GM19351 (cell line): ENCODE measurements at regions not wholly inside any gene's neighbourhood (a gene's known extent, or its start where the extent isn't known, plus 50 kb on each side); places are given as distances from the start of the nearest gene placed in this dataset.
"Not testable (repeated sequence)": the region's sequence is repeated elsewhere in the genome, so short reads cannot be mapped to it uniquely, and the experiment has no call there.

Experiments used
- ATAC-seq: cut with Tn5 transposase; IDR thresholded peaks from one replicate; pipeline ENCODE4 v1.9.1; 2021; ENCODE audit warnings: mild to moderate bottlenecking, moderate library complexity; ENCODE audit not compliant: unreplicated experiment

DNA sequence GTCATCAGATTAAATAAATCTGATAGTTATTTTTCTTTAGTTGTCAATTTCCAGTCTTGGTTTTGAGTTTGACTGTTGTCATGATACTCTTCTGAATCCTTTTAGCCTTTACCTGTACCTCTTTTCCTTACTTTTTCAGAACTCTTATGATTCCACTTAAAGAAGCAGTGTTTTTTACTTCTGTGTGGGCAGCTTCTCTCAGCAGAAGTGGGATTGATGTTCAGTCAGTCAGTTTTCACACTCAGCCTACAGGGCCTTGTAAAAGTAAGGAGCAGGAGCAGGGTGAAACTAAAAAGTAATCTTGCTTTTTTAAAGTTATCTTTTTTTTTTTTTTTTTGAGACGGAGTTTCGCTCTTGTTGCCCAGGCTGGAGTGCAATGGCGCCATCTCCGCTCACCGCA is 75.1 kb downstream of the HAUS1 start:
- ATAC-seq = no peak

DNA sequence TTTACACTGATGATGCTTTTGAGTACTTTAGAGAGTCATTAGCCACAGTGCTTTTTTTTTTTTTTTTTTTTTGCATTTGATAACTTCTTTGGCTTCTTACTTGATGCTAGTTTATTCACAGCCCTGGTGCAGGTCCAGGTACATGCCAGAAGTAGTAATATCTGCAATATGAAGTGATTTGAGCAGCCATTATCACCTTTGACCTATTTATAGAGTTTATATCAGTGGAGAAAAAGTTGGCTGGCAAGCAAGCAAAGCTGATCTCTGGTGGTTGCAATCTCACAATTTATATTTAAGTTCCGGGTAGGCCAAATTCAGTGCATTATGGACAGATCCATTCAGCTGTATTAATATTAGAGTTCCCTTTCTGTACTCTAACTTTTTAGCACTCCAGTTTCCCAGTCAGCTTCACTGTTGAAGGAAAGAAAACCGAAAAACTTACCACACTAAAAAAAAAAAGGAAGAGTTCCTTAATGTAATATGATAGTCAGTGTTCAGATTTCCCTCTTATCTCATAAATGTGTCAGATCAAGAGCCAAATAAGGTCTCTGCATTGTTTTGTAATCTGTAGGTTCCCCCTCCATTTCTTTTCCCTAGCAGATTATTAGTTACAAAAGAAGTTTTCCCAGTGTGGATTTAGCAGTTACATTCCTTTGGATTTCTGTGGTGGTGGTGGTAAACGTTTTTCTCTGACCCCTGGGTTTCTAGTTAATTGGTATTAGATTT is 78.6 kb downstream of the HAUS1 start:
- no peak for ATAC-seq

DNA sequence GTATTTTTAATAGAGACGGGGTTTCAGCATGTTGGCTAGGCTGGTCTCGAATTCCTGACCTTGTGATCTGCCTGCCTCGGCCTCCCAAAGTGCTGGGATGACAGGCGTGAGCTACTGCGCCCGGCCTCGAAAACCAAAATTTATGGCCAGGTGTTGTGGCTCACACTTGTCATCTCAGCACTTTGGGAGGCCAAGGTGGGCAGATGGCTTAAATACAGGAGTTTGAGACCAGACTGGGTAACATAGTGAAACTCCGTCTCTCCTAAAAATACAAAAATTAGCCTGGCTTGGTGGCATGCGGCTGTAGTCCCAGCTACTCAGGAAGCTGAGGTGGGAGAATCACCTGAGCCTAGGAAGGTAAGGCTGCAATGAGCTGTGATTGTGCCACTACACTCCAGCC is 80.1 kb downstream of the HAUS1 start:
- not testable (repeated sequence) for ATAC-seq

DNA sequence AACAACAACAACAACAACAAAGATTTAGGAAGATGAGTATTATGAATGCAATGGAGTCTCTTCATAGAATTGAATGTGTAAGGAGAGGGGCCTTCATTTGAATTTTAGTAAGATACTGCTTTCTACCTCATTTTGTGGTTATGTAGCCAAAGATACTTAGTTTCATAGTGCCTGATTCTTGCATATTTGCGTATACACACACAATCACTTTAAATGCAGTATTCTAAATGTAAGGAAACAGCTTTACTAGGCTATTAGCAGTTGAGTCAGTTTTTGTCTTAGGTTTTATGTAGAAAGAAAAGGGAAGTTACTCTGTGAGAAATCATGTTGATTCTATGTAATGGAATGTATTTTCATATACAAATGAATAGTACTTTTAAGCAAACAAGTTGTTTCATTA is 80.5 kb downstream of the HAUS1 start:
- ATAC-seq = peak; percentile 66

DNA sequence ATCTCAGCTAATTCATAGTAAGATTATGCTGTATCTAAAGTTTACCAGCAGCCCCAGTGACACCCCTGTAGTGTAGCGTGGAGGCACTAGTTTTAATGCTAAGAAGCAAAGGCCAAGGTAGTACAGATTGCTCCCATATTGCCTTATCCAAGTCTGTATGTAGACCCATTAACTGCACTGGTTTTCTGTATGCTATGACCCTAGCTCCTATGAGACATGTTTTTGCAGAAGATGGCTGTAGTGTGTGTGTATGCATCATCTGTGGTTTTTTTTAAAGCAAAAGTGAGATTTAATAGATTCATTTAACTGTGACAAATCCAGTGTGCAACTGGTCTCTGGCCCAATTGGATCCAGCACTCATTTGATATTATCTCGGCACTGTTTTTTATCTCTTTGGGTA is 86.5 kb downstream of the HAUS1 start:
- no peak for ATAC-seq

DNA sequence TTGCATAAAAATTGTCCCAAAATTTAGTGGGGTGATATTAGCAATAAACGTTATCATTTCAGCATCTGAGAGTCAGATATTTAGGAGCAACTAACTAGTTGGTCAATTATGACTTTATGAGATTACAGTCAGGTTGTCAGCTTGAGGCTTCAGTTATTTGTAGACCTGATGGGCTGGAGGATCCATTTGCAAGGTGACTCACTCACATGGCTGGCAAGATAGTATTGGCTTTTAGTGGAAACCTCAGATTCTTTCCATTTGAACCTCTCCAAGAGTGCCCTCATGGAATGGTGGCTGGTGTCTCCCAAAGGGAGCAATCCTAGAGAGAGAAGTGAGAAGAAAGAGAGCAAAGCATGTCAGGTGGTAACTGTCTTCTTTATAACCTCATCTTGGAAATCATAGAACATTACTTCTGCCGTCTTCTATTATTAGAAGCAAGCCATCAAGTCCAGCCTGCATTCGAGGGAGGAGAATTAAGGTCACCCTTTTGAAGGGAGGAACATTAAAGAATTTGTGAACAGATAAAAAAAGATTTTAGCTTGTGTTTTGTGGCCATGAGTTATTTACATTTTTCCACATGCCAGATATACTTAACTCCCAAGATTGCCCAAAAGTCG is 92.5 kb downstream of the HAUS1 start:
- ATAC-seq = no peak

DNA sequence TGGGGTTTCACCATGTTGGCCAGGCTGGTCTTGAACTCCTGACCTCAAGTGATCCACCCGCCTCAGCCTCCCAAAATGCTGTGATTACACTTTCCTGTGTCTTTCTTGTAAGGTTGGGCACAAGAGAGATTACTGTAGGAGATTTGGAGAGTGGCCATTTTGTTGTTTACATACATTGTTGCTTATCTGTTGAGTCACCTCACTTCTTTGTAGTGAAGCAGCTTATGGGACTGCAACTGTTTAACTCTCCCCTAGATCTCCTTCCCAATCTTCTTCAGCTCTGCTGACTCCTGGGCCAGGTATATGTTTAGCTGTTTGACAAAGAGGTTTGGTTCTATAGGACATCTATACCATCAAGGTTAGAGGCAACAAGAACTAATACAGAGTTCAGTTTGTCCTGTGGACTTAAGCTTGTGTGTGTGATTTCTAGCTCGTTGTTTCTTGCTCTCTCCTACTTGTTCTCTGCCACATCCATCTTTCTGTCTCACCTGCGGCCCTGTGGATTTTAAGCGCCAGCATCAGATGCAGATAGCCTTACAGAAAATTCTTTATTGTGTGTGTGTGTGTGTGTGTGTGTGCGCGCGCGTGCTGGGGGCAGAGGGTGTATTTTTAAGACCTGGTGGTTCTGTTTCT is 95.4 kb downstream of the HAUS1 start:
- no peak for ATAC-seq

DNA sequence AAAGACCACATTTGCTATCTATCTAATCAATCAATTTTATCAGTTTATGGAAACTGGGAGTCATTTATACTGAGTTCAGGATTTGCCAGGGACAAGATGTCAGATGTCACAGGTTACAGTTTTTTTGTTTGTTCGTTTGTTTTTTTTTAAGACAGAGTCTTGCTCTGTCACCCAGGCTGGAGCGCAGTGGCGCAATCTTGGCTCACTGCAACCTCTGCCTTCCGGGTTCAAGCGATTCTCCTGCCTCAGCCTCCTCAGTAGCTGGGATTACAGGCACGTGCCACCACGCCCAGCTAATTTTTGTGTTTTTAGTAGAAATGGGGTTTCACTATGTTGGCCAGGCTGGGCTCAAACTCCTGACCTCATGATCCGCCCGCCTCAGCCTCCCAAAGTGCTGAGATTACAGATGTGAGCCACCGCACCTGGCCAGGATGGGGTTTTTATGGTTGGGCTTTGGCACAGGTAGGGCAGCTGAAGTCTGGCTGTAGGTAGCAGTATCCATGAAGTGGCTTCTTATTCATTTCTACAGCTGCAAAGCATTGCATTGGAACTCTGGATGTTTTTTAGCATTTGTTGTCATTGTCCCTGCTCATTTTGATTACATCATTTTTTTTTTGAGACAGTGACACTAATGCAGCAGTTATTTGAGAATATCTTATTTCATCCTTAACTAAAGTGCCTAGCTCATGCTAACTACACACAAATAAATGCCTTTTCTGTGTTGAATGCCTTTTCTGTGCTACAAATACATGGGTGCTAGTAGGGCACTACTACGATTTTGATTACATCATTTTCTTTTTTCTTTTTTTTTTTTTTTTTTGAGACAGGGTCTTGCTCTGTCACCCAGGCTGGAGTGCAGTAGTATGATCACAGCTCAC is 96.2 kb downstream of the HAUS1 start:
- not testable (repeated sequence) for ATAC-seq

DNA sequence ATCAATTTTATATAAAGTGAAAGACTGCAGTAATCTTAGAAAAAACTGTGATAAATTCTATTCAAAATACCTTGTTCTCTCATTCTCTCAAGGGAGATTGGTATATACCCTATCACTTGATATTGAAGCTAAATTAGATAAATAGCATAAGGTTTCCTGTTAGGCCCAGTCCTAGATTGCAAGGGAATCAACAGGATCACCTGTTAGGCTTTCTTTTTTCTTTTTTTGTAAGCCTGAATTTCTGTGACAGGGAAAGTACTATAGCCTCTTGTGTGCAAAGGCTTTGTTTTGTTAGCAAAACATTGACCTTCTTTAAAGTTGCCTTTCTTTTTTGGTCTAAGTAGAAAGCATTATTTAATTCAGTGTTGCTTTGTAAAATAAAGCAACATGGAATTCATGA is 100.0 kb downstream of the HAUS1 start:
- ATAC-seq = no peak

DNA sequence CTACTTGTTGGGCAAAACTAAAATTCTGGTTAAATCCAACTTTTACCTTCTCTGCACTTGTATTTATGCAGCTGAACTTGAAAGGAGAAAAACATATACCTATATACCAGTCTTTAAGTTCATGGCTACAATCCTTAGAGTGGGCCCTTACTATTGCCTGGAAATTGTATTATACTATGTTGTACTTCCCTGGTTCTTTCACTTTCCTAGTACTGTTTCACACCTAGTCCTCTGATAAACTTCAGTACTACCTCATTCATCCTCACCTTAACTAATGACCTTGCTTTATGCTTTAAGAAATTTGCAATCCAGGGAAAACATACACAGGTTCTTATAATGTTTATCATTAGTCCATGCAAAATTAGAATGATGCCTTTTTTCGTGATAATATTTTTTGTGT is 103.8 kb downstream of the HAUS1 start:
- no peak for ATAC-seq

DNA sequence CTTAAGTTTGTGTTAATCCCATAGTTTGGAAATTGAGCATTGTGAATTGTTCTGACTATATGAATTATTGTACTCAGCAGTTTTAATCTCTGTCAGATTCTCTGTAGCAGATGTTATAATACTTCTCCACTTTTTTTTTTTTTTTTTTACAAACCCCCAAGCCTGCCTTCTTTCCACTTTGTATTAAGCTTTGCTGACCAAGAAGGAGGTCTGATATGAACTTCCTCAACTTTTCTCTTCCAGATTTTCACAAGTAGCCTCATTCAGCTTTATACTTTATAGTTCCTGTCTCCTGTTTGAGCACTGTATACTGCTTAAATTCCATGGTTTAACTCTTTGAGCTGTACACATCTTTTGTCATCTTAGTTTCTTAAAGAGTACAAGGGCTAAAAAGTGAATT is 105.0 kb downstream of the HAUS1 start:
- no peak for ATAC-seq

DNA sequence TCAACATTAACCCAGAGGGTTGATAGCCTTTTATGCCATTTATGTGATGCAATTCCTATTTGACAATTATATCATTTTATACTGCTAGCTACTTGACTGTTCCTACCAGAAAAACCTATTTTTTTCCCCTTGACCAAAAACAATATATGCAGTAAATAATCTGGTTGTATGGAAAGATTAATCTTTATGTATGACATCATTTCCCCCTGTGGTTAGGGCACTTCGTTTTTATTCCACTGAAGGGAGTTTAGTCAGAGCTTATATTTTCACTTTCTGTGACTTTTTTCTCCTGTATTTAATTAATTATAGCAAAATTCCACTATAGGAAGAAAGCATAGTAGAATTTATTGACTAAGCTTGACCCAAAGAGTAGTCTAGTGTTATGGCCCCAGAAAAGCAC is 107.6 kb downstream of the HAUS1 start:
- no peak for ATAC-seq

DNA sequence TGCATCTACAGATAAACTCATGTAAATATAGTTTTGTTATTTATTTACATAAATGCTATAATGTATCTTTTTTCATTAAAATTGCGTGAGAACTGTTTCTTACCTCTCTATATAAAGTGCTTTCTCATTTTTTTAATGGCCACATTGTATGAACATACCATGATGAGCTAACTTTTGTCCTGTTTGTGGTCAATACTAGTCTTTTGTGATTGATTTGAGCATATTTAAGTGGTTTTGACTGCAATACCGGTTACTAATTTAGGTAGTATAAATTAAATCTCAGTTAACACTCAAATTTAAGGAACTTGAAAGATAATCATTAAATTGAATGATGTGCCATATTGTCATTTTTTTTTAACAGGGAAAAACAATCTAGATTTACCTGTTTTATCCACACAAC is 108.2 kb downstream of the HAUS1 start:
- no peak for ATAC-seq

DNA sequence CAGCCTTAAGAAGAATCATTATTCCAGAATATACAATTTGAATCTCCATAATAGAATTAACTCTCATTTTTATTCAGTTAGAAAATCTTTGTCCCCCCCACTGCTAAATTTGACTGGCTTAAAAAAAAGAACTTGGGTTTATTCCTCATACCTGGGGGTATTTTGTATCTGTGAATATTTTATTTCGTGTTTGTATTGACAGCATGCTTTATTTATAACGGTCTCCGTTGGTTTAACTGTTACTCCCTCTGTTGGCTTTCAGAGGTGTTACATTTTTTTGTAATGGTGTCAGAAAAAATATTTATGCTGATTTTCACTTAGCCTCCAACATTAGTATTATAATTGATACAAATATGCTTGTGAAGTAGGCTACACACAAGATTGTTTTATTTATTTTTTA is 109.1 kb downstream of the HAUS1 start:
- ATAC-seq = no peak

DNA sequence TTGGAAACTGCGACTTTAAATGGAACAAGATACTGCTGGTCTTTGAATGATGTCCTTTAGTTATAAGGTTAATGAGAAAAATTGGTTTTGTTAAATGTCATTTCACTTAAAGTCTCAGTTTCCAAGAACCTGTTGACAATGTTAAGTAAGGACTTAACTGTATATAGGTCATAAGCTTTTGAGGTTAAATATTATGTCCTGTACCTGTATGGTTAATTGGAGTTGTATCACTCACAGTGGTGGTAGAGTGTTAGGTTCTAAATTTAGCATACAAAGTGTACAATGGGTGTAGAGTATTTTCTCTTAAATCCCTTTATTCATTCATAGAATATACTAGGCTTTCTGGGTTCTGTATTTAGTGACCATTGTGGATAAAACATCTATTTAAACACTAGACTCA is 110.2 kb downstream of the HAUS1 start:
- no peak for ATAC-seq

DNA sequence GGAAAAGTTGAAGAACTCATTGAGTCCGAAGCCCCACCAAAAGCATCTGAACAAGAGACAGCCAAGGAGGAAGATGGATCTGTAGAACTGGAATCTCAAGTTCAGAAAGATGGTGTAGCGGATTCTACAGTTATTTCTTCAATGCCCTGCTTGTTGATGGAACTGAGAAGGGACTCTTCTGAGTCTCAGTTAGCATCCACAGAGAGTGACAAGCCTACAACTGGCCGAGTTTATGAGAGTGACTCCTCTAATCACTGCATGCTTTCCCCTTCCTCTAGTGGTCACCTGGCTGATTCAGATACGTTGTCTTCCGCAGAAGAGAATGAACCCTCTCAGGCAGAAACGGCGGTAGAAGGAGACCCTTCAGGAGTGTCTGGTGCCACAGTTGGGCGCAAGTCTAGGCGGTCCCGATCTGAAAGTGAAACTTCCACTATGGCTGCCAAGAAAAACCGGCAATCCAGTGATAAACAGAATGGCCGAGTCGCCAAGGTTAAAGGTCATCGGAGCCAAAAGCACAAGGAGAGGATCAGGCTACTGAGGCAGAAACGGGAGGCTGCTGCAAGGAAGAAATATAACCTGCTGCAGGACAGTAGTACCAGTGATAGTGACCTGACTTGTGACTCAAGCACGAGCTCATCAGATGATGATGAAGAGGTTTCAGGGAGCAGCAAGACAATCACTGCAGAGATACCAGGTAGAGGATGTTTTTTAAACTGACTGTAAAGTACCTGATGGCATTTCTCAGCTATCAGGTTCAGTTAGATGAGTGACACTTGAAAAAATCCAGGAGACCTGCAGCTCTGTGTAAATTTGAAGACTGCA is 111.9 kb downstream of the HAUS1 start:
- ATAC-seq = no peak

DNA sequence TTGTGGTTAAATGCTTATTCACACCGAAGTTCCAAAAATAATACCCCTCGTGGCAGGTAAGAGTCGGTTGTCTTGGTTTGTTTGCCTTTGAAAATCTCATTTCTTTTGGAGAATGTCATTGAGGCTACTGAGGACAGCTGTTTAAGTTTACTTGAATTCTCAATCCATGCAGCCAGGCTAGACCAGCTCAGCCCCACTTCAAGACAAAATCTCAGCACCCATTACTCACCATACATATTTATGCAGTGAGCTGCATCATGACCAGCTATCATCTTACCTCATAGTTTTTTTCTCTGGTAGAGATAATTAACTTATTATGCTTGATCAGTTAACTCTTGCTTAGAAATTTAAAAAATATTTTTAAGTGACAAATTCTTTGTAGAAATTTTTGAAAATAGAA is 115.9 kb downstream of the HAUS1 start:
- no peak for ATAC-seq

DNA sequence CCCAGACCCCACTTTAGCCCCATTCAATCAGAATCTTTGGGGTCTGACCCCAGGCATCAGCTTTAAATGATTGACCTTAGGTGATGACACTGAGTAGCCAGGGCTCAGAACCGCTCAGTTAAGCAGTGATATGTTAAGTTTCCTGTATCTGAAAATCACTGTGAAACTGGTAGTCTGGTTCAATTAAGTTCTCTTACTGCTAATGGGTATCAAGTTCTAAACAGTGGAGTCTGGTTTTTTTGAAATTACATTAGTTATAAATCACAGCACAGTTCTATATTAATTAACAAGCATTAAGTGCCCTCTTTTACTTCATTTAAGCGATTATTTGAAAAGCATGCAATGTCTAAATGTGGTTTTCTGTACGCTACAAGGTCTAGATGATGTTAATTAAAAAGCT is 117.9 kb downstream of the HAUS1 start:
- ATAC-seq = no peak

DNA sequence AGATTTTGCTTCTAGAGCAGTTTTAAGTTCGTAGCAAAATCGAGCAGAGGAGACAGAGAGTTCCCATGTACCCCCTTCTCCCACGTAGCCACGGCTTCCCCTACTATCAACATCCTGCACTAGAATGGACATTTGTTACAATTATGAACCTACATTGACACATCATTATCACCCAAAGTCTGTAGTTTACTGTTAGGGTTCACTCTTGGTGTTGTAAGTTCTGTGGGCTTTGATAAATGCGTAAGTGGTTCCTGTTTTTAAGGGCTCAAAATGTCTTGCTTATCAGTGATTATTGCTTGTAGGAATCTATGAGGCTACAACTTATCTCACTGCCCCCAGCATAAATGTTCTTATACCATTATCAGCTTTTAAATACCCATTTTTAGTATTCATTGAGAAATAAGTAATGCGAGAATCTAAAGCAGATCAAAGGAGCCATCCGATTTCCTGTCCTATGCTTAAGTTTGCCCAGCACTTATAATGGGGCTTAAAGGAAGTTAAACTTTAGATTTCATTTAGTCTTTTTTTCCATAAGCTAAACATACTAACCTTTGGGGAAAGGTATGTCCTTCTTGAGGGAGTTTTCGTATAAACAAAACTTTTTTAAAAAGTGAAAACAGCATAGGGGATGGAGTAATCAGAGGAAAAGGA is 118.7 kb downstream of the HAUS1 start:
- ATAC-seq = no peak

DNA sequence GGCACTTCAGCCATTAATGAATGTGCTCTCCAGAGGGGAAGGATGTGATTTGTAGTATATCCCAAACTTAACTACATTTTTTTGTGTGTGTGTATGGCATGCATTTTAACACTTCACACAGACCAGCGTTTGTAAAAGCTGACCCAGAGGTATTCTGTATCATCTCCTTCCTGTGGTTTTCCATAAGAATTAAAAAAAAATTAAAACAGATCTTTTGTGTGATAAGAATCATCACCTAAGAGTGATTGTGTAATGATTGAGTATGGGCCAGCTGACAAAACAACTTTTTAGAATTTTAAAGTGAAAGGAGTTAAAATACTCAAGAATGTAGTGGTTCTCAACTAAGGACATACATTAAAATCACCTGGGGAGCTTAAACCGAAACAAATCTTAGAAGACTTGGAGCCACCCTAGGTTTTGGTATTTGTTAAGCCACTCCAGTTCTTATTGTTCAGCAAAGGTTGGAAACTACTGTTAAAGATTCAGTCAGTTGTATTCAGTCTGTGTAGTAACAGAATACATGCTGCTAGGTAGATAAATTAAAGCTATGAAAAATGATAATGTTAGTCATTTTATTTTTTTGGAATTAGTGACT is 120.1 kb downstream of the HAUS1 start:
- no peak for ATAC-seq
